ENCODE measurements at regions not wholly inside any gene's neighbourhood (a gene's known extent, or its start where the extent isn't known, plus 50 kb on each side); places are given as distances from the start of the nearest gene placed in this dataset.

DNA sequence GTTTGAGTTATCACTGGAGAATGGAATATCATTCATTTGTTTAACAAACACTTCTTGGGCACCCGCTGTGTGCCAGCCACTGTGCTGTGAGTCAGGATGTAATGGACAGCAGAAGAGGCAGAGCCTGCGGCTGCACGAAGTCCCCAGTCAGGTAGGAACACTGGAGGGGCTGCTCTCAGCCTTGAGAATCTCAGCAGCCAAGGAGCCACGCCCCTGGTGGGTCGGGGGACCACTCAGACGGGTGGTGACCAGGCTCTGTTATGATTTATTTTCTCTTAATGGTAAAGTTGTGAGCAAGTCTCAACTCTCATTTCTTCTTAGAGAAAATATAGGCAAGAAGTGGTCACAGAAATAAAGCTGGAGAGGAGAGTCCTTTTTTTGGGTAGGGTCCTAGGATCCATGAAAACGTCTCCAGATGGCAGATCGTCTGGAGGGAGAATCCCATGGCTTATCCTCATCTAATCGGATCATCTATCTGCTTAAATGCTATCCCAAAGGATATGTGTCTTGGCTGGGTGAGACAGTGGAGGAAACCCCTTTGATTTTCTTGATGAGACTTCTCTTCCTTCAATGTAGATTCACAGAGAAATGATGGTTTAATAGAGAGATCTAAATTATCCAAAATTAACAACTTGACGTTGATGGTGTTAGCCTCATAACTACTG, 129.1 kb upstream of the LGALSL start:
- Histone ChIP-seq H3F3A (ENCODE audit: insufficient read depth, low read length, poor library complexity, severe bottlenecking) (no peaks in the 10 kb centered on the region), H3K4me2 (ENCODE audit: low read length) (no peak overlapping the region), H3K79me2 (replicated peaks; ENCODE audit: insufficient read depth, low read length) (no peaks in the 10 kb centered on the region), H2AFZ (ENCODE audit: low read depth, low read length) (no peak overlapping the region), H3K9ac (ENCODE audit: low read length) (no peak overlapping the region), H3K4me3 (ENCODE audit: low read length) (no peak overlapping the region), H3K36me3 (ENCODE audit: insufficient read depth, low read length) (no peaks in the 10 kb centered on the region), H3K27ac (ENCODE audit: low read length) (no peak overlapping the region), H4K20me1 (ENCODE audit: insufficient read depth) (no peaks in the 10 kb centered on the region), H3K9me3 (ENCODE audit: low read length) (no peaks in the 10 kb centered on the region), H3K27me3 (ENCODE audit: insufficient read depth, low read depth, low read length) (no peaks in the 10 kb centered on the region), H3K9me2 (ENCODE audit: insufficient read depth, low read length) (no peaks in the 10 kb centered on the region)
- TF ChIP-seq, protein P1, sequence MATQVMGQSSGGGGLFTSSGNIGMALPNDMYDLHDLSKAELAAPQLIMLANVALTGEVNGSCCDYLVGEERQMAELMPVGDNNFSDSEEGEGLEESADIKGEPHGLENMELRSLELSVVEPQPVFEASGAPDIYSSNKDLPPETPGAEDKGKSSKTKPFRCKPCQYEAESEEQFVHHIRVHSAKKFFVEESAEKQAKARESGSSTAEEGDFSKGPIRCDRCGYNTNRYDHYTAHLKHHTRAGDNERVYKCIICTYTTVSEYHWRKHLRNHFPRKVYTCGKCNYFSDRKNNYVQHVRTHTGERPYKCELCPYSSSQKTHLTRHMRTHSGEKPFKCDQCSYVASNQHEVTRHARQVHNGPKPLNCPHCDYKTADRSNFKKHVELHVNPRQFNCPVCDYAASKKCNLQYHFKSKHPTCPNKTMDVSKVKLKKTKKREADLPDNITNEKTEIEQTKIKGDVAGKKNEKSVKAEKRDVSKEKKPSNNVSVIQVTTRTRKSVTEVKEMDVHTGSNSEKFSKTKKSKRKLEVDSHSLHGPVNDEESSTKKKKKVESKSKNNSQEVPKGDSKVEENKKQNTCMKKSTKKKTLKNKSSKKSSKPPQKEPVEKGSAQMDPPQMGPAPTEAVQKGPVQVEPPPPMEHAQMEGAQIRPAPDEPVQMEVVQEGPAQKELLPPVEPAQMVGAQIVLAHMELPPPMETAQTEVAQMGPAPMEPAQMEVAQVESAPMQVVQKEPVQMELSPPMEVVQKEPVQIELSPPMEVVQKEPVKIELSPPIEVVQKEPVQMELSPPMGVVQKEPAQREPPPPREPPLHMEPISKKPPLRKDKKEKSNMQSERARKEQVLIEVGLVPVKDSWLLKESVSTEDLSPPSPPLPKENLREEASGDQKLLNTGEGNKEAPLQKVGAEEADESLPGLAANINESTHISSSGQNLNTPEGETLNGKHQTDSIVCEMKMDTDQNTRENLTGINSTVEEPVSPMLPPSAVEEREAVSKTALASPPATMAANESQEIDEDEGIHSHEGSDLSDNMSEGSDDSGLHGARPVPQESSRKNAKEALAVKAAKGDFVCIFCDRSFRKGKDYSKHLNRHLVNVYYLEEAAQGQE (IDR thresholded peaks at IDR 0.05; ENCODE audit: borderline replicate concordance), result no peak
- TF ChIP-seq TAF1 (IDR thresholded peaks at IDR 0.05; ENCODE audit: low read depth), result no peak
- no peak for TF ChIP-seq POLR2AphosphoS5 (IDR thresholded peaks at IDR 0.05)
- no peak for TF ChIP-seq SMC3 (conservative IDR thresholded peaks at IDR 0.05; ENCODE audit: poor library complexity)
- TF ChIP-seq EZH2 (IDR thresholded peaks at IDR 0.05; ENCODE audit: borderline replicate concordance, insufficient read depth, low read length, poor library complexity, severe bottlenecking), result no peak
- no peak for TF ChIP-seq RAD21 (conservative IDR thresholded peaks at IDR 0.05)
- TF ChIP-seq MXI1 (conservative IDR thresholded peaks at IDR 0.05; ENCODE audit: poor library complexity, severe bottlenecking), result no peak
- TF ChIP-seq EP300 (conservative IDR thresholded peaks at IDR 0.05; ENCODE audit: poor library complexity, severe bottlenecking), result no peak
- no peak for TF ChIP-seq CTCF (IDR thresholded peaks at IDR 0.05; ENCODE audit: poor library complexity, severe bottlenecking)

GRCh38 chr2:64325477-64325851, 128.5 kb upstream of the LGALSL start:
- Histone ChIP-seq H3K79me2 (replicated peaks; ENCODE audit: insufficient read depth, low read length) (no peaks in the 10 kb centered on the region), H3K9ac (ENCODE audit: low read length) (no peak overlapping the region), H3K9me2 (ENCODE audit: insufficient read depth, low read length) (no peaks in the 10 kb centered on the region), H3K36me3 (ENCODE audit: insufficient read depth, low read length) (no peaks in the 10 kb centered on the region), H4K20me1 (ENCODE audit: insufficient read depth) (no peaks in the 10 kb centered on the region), H3K4me3 (ENCODE audit: low read length) (no peak overlapping the region), H3K27me3 (ENCODE audit: insufficient read depth, low read depth, low read length) (no peaks in the 10 kb centered on the region), H3K27ac (ENCODE audit: low read length) (no peak overlapping the region), H3K9me3 (ENCODE audit: low read length) (no peaks in the 10 kb centered on the region), H3K4me2 (ENCODE audit: low read length) (no peak overlapping the region), H3F3A (ENCODE audit: insufficient read depth, low read length, poor library complexity, severe bottlenecking) (no peaks in the 10 kb centered on the region), H2AFZ (ENCODE audit: low read depth, low read length) (no peak overlapping the region)
- TF ChIP-seq POLR2AphosphoS5 (IDR thresholded peaks at IDR 0.05) (no peak), RAD21 (conservative IDR thresholded peaks at IDR 0.05) (no peak), SMC3 (conservative IDR thresholded peaks at IDR 0.05; ENCODE audit: poor library complexity) (no peak), EP300 (conservative IDR thresholded peaks at IDR 0.05; ENCODE audit: poor library complexity, severe bottlenecking) (no peak), EZH2 (IDR thresholded peaks at IDR 0.05; ENCODE audit: borderline replicate concordance, insufficient read depth, low read length, poor library complexity, severe bottlenecking) (no peak), TAF1 (IDR thresholded peaks at IDR 0.05; ENCODE audit: low read depth) (no peak), CTCF (IDR thresholded peaks at IDR 0.05; ENCODE audit: poor library complexity, severe bottlenecking) (no peak), MXI1 (conservative IDR thresholded peaks at IDR 0.05; ENCODE audit: poor library complexity, severe bottlenecking) (no peak)
- TF ChIP-seq, protein P1 (IDR thresholded peaks at IDR 0.05; ENCODE audit: borderline replicate concordance), result no peak
